ENCODE measurements at regions not wholly inside any gene's neighbourhood (a gene's known extent, or its start where the extent isn't known, plus 50 kb on each side); places are given as distances from the start of the nearest gene placed in this dataset.

DNA sequence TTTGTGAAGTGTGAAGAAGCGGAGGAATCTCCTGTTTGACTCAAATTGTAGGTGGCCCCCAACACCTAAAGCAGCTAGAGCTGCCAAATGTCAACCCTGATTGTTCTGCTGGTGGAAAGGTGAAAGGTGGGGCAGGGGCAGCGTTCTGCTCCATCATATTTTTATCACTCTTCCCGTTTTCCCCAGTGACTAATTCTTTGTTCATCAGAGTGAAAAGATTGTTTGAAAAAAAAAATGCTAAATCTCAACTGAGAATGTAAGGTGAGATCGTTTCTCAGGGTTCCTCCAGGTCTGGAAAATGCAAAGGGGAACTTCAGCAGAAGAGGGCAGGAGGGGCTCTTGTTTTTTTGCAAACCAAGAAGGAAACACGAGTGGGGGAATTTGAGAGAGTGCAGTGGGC is 137.7 kb downstream of the MN1 start:
- Mint-ChIP-seq H3K27me3 (ENCODE audit: insufficient read depth, unreplicated experiment) (no peaks in the 10 kb centered on the region), H3K4me3 (ENCODE audit: unreplicated experiment) (no peak overlapping the region), H3K27ac (ENCODE audit: low read depth, unreplicated experiment) (no peak overlapping the region), H3K9me3 (ENCODE audit: unreplicated experiment) (peaks cover 9% of the 10 kb centered on the region), H3K36me3 (ENCODE audit: insufficient read depth, unreplicated experiment) (no peaks in the 10 kb centered on the region), H3K4me1 (ENCODE audit: insufficient read depth, unreplicated experiment) (peaks cover 17% of the 10 kb centered on the region)
- no peak for TF ChIP-seq CTCF (IDR thresholded peaks at IDR 0.05; ENCODE audit: unreplicated experiment)
- intact Hi-C loops (cut with micrococcal nuclease) = no loop called here
- CTCF ChIA-PET = interaction anchor here (0.7 kb wide), 1 partner anchor 243 kb away, joined by 3 read pairs; no protein-coding TSS in a partner anchor
- no peak for DNase-seq (ENCODE audit: unreplicated experiment)
- POLR2A ChIA-PET = interaction anchor here (0.9 kb wide), 1 partner anchor 18 kb away, joined by 3 read pairs; no protein-coding TSS in a partner anchor
- BruUV-seq (replicated peaks) = no TSS peak

GRCh38 chr22:27666272-27666997 is 135.1 kb downstream of the MN1 start:
- no peak overlapping the region for H3K4me3 Mint-ChIP-seq (ENCODE audit: unreplicated experiment)
- H3K27me3 Mint-ChIP-seq (ENCODE audit: insufficient read depth, unreplicated experiment) = no peaks in the 10 kb centered on the region
- H3K36me3 Mint-ChIP-seq (ENCODE audit: insufficient read depth, unreplicated experiment) = no peaks in the 10 kb centered on the region
- TF ChIP-seq CTCF (IDR thresholded peaks at IDR 0.05; ENCODE audit: unreplicated experiment) = no peak
- H3K27ac Mint-ChIP-seq (ENCODE audit: low read depth, unreplicated experiment) = no peak overlapping the region
- DNase-seq (ENCODE audit: unreplicated experiment) = no peak
- intact Hi-C loops (cut with micrococcal nuclease) = no loop called here
- peaks cover 33% of the 10 kb centered on the region for H3K4me1 Mint-ChIP-seq (ENCODE audit: insufficient read depth, unreplicated experiment)
- peaks cover 9% of the 10 kb centered on the region for H3K9me3 Mint-ChIP-seq (ENCODE audit: unreplicated experiment)
- no TSS peak for BruUV-seq (replicated peaks)
- ChIA-PET CTCF (no interaction called here), POLR2A (no interaction called here)

DNA sequence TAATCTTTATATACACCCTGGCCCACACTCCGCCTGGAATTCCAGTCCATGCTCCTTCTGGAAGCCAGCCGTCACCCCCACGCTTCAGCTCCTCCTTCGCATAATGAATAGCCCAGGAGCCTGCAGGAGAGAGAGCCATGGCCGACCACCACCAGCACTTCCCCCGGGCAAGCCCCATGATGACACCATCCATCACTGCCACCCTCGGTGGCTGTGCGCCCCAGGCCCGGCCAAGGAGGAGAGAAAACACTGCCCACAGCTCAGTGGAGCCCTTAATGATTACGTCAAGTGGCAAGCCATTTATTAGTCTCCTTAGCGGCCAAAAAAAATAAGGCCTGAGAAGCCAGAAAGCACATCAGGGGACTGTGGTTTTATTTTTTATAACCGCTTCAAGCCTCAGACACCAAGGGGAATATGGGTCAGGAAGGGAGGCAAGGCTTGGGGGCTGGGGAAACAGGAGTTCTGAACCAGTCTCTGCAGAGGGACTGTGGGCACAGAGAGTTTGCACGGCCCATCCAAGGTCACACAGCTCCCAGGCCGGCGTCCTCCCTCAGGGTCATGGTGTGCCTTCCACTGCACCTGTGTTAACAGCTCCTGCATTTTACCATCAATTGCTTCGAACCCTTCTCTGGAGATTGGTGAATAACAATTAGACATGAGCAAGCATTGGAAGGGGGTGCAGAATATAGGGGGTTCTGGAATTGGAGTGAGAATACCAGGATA is 134.3 kb downstream of the MN1 start:
- H3K27ac Mint-ChIP-seq (ENCODE audit: low read depth, unreplicated experiment) = no peak overlapping the region

More for the DNA sequence above, 134.3 kb downstream of the MN1 start:
- TF ChIP-seq CTCF (IDR thresholded peaks at IDR 0.05; ENCODE audit: unreplicated experiment) = no peak
- no peak overlapping the region for H3K4me3 Mint-ChIP-seq (ENCODE audit: unreplicated experiment)
- DNase-seq (ENCODE audit: unreplicated experiment) = no peak
- CTCF ChIA-PET = no interaction called here
- H3K4me1 Mint-ChIP-seq (ENCODE audit: insufficient read depth, unreplicated experiment) = peaks cover 33% of the 10 kb centered on the region
- peaks cover 9% of the 10 kb centered on the region for H3K9me3 Mint-ChIP-seq (ENCODE audit: unreplicated experiment)
- no peaks in the 10 kb centered on the region for H3K27me3 Mint-ChIP-seq (ENCODE audit: insufficient read depth, unreplicated experiment)
- POLR2A ChIA-PET = no interaction called here
- intact Hi-C loops (cut with micrococcal nuclease) = no loop called here
- no TSS peak for BruUV-seq (replicated peaks)
- H3K36me3 Mint-ChIP-seq (ENCODE audit: insufficient read depth, unreplicated experiment) = no peaks in the 10 kb centered on the region
